ENCODE measurements at regions not wholly inside any gene's neighbourhood (a gene's known extent, or its start where the extent isn't known, plus 50 kb on each side); places are given as distances from the start of the nearest gene placed in this dataset.

- TF ChIP-seq RELB (IDR thresholded peaks at IDR 0.05; ENCODE audit: low read depth) (no peak), BCL3 (IDR thresholded peaks at IDR 0.05; ENCODE audit: borderline replicate concordance, insufficient read depth, low read depth, low read length, poor library complexity, severe bottlenecking) (no peak)
Observed at GRCh38 chr20:55488593-55488992, 516.7 kb downstream of the CBLN4 start (continued).

GRCh38 chr20:55478724-55479450 lies 526.4 kb downstream of the CBLN4 start:
- FAIRE-seq, result no peak
- no peaks in the 10 kb centered on the region for H3K79me2 ChIP-seq (ENCODE audit: control insufficient read depth, insufficient read depth, low read length)
- H2AFZ ChIP-seq (ENCODE audit: control insufficient read depth, low read depth, low read length), result no peak overlapping the region
- ChIA-PET CTCF (no interaction called here), POLR2A (no interaction called here), SMC1A (ENCODE audit: uncharacterized antibody, unreplicated experiment) (no interaction called here), RAD21 (ENCODE audit: unreplicated experiment) (no interaction called here)
- no peak for DNase-seq (ENCODE audit: low read depth, low spot score)
- no peaks in the 10 kb centered on the region; the same call in 2 of the 3 replicates for H3K9me3 ChIP-seq (replicated peaks; ENCODE audit: control insufficient read depth, insufficient read depth, low read length)
- no peak for ATAC-seq
- H3K36me3 ChIP-seq (ENCODE audit: control insufficient read depth in 2 of 2, insufficient read depth in 2 of 2, low read length in 1 of 2), result no peaks in the 10 kb centered on the region
- H3K27ac ChIP-seq (ENCODE audit: control insufficient read depth, insufficient read depth), result no peak overlapping the region
- H3K4me3 ChIP-seq, result no peak overlapping the region
- H3K9ac ChIP-seq (ENCODE audit: control insufficient read depth, insufficient read depth, low read length), result no peak overlapping the region
- H3K27me3 ChIP-seq (replicated peaks in 1 of 2; ENCODE audit: control insufficient read depth in 2 of 2, insufficient read depth in 2 of 2, low read length in 1 of 2), result no peaks in the 10 kb centered on the region
- BruUV-seq (replicated peaks), result no TSS peak
- intact Hi-C loops (cut with micrococcal nuclease; ENCODE audit: unreplicated experiment) (no loop called here), in situ Hi-C loops (cut with MboI) (no loop called here)
- WGBS (ENCODE audit: insufficient coverage, insufficient replicate concordance, low lambda C conversion rate, missing lambda C conversion rate), result 4% methylated on average over 2 of the region's 2 CpGs
- no peaks in the 10 kb centered on the region for H4K20me1 ChIP-seq (ENCODE audit: control insufficient read depth, insufficient read depth)
- H3K4me2 ChIP-seq (ENCODE audit: control insufficient read depth, insufficient read depth), result no peak overlapping the region
- no peaks in the 10 kb centered on the region for H3K4me1 ChIP-seq (ENCODE audit: control insufficient read depth, insufficient read depth, low read length)
- TF ChIP-seq ATF2 (IDR thresholded peaks at IDR 0.05; ENCODE audit: low read length), result no peak
- no peak for TF ChIP-seq MYB (IDR thresholded peaks at IDR 0.05; ENCODE audit: borderline replicate concordance, low read depth, low read length)
- TF ChIP-seq ZNF592 (IDR thresholded peaks at IDR 0.05), result no peak
- TF ChIP-seq EGR1 (IDR thresholded peaks at IDR 0.05; ENCODE audit: borderline replicate concordance in 1 of 2, low read depth in 2 of 2, low read length in 2 of 2), result no peak
- no peak for TF ChIP-seq MTA2 (IDR thresholded peaks at IDR 0.05; ENCODE audit: low read depth)
- no peak for TF ChIP-seq MXI1 (IDR thresholded peaks at IDR 0.05; ENCODE audit: low read depth, low read length)

Measured in GM12878 (cell line).